ENCODE measurements at regions not wholly inside any gene's neighbourhood (a gene's known extent, or its start where the extent isn't known, plus 50 kb on each side); places are given as distances from the start of the nearest gene placed in this dataset.

- H3K4me1 ChIP-seq (ENCODE audit: control insufficient read depth in 1 of 2, insufficient read depth in 1 of 2, low read depth in 1 of 2, low read length in 1 of 2): no peaks in the 10 kb centered on the region
- no peak overlapping the region for H3K4me3 ChIP-seq (ENCODE audit: low read depth in 1 of 2, low read length in 1 of 2)
- H3K27me3 ChIP-seq: no peaks in the 10 kb centered on the region
- TF ChIP-seq CTCF (IDR thresholded peaks at IDR 0.05): no peak
- no peak overlapping the region for H3K27ac ChIP-seq
- H3K9me3 ChIP-seq: no peaks in the 10 kb centered on the region
- H3K36me3 ChIP-seq: no peaks in the 10 kb centered on the region
Measured at GRCh38 chr5:61666064-61666621, 334.1 kb downstream of the ZSWIM6 start.

GRCh38 chr5:61667525-61668218 lies 335.6 kb downstream of the ZSWIM6 start:
- H3K4me3 ChIP-seq (ENCODE audit: low read depth in 1 of 2, low read length in 1 of 2): no peak overlapping the region
- H3K36me3 ChIP-seq: no peaks in the 10 kb centered on the region
- no peak for TF ChIP-seq CTCF (IDR thresholded peaks at IDR 0.05)
- H3K27me3 ChIP-seq: no peaks in the 10 kb centered on the region
- no peaks in the 10 kb centered on the region for H3K4me1 ChIP-seq (ENCODE audit: control insufficient read depth in 1 of 2, insufficient read depth in 1 of 2, low read depth in 1 of 2, low read length in 1 of 2)
- H3K27ac ChIP-seq: no peak overlapping the region
- no peaks in the 10 kb centered on the region for H3K9me3 ChIP-seq

GRCh38 chr5:61669531-61669930 lies 337.5 kb downstream of the ZSWIM6 start:
- Histone ChIP-seq H3K4me1 (ENCODE audit: control insufficient read depth in 1 of 2, insufficient read depth in 1 of 2, low read depth in 1 of 2, low read length in 1 of 2) (no peaks in the 10 kb centered on the region), H3K27me3 (no peaks in the 10 kb centered on the region), H3K4me3 (ENCODE audit: low read depth in 1 of 2, low read length in 1 of 2) (no peak overlapping the region), H3K36me3 (no peaks in the 10 kb centered on the region), H3K27ac (no peak overlapping the region), H3K9me3 (no peaks in the 10 kb centered on the region)
- no peak for TF ChIP-seq CTCF (IDR thresholded peaks at IDR 0.05)

GRCh38 chr5:61670941-61671340 lies 338.9 kb downstream of the ZSWIM6 start:
- Histone ChIP-seq H3K4me1 (ENCODE audit: control insufficient read depth in 1 of 2, insufficient read depth in 1 of 2, low read depth in 1 of 2, low read length in 1 of 2) (no peaks in the 10 kb centered on the region), H3K36me3 (no peaks in the 10 kb centered on the region), H3K27ac (no peak overlapping the region), H3K4me3 (ENCODE audit: low read depth in 1 of 2, low read length in 1 of 2) (no peak overlapping the region), H3K27me3 (no peaks in the 10 kb centered on the region), H3K9me3 (no peaks in the 10 kb centered on the region)
- TF ChIP-seq CTCF (IDR thresholded peaks at IDR 0.05): no peak

GRCh38 chr5:61673007-61673735 lies 341.1 kb downstream of the ZSWIM6 start:
- Histone ChIP-seq H3K4me1 (ENCODE audit: control insufficient read depth in 1 of 2, insufficient read depth in 1 of 2, low read depth in 1 of 2, low read length in 1 of 2) (no peaks in the 10 kb centered on the region), H3K36me3 (no peaks in the 10 kb centered on the region), H3K27me3 (no peaks in the 10 kb centered on the region), H3K27ac (no peak overlapping the region), H3K9me3 (no peaks in the 10 kb centered on the region), H3K4me3 (ENCODE audit: low read depth in 1 of 2, low read length in 1 of 2) (no peak overlapping the region)
- TF ChIP-seq CTCF (IDR thresholded peaks at IDR 0.05): no peak

All from neutrophil (primary cell).